Fibroblast of pulmonary artery (primary cell): ENCODE measurements at regions not wholly inside any gene's neighbourhood (a gene's known extent, or its start where the extent isn't known, plus 50 kb on each side); places are given as distances from the start of the nearest gene placed in this dataset.
"Not testable (repeated sequence)": the region's sequence is repeated elsewhere in the genome, so short reads cannot be mapped to it uniquely, and the experiment has no call there.

Source experiments
- DNase-seq: peaks from one replicate; pipeline ENCODE4 v3.0.0-alpha.2; 2010; ENCODE audit warnings: low read depth
- H3K4me3 ChIP-seq: replicated peaks from 2 replicates; pipeline ENCODE4 v1.5.1; 2011; ENCODE audit warnings: low read depth, mild to moderate bottlenecking, control low read depth, low read length, moderate library complexity
- CTCF ChIP-seq: IDR thresholded peaks from 2 replicates; pipeline ENCODE4 v1.5.1; 2011; ENCODE audit warnings: mild to moderate bottlenecking, control low read depth, low read length, inconsistent platforms; ENCODE audit errors: missing control alignments

- no peak for DNase-seq
- H3K4me3 ChIP-seq: no peak overlapping the region
These were observed 191.7 kb downstream of the ALG10 start for GRCh38 chr12:34214011-34214410.

GRCh38 chr12:34215213-34215892 lies 193.1 kb downstream of the ALG10 start:
- TF ChIP-seq CTCF: no peak

More at GRCh38 chr12:34214011-34214410, 191.7 kb downstream of the ALG10 start:
- TF ChIP-seq CTCF: no peak

GRCh38 chr12:34215893-34216285 lies 193.6 kb downstream of the ALG10 start:
- TF ChIP-seq CTCF: no peak
- no peak for DNase-seq
- H3K4me3 ChIP-seq: no peak overlapping the region

More at GRCh38 chr12:34215213-34215892, 193.1 kb downstream of the ALG10 start:
- no peak overlapping the region for H3K4me3 ChIP-seq
- DNase-seq: no peak

- no peak overlapping the region for H3K4me3 ChIP-seq
- TF ChIP-seq CTCF: no peak
These were observed 195.4 kb downstream of the ALG10 start for GRCh38 chr12:34217660-34218059.

GRCh38 chr12:34218193-34219045 lies 196.1 kb downstream of the ALG10 start:
- H3K4me3 ChIP-seq: no peak overlapping the region
- TF ChIP-seq CTCF: peak; percentile 85
- peak; percentile 72 for DNase-seq

More at GRCh38 chr12:34217660-34218059, 195.4 kb downstream of the ALG10 start:
- no peak for DNase-seq

GRCh38 chr12:34219046-34219770 lies 196.9 kb downstream of the ALG10 start:
- TF ChIP-seq CTCF: no peak
- no peak overlapping the region for H3K4me3 ChIP-seq
- no peak for DNase-seq

- not testable (repeated sequence) for H3K4me3 ChIP-seq, DNase-seq
These were observed 197.8 kb downstream of the ALG10 start for GRCh38 chr12:34220079-34220478.
